H1 (cell line): ENCODE measurements at regions not wholly inside any gene's neighbourhood (a gene's known extent, or its start where the extent isn't known, plus 50 kb on each side); places are given as distances from the start of the nearest gene placed in this dataset.

Source experiments
- CTCF ChIA-PET: fragments of 300-600 bp; sonication (Branson Sonifier 250); formaldehyde crosslinking; loops from one replicate; lab custom pipeline; 2021; ENCODE audit not compliant: partially characterized antibody; lab: Charles Lee
- POLR2A ChIA-PET: fragments of 300-600 bp; sonication (Branson Sonifier 250); formaldehyde crosslinking; loops from one replicate; lab custom pipeline; 2021; ENCODE audit warnings: inconsistent platforms; ENCODE audit not compliant: partially characterized antibody; lab: Charles Lee
- DNase-seq, 2 experiments: peaks; one replicate each; pipeline versions ENCODE4 v3.0.0 to v3.0.0-alpha.2; 2010 to 2022; ENCODE audit warnings: low spot score in 2 of 2, low read depth in 1 of 2, mixed read lengths in 1 of 2
- FAIRE-seq: peaks from 2 replicates; lab custom pipeline; 2011; peaks lifted over from hg19 to GRCh38; lab: Jason Lieb, UNC
- H2AFZ ChIP-seq: 2 replicates; pipeline ENCODE4 v1.8.1; 2012; ENCODE audit warnings: low read length, inconsistent platforms
- H2AK5ac ChIP-seq: 2 replicates; pipeline ENCODE4 v1.6.1; 2013; ENCODE audit warnings: low read depth, low read length
- H2BK120ac ChIP-seq: replicated peaks from 2 replicates; pipeline ENCODE3; 2013; ENCODE audit warnings: low read depth, low read length, inconsistent platforms
- H2BK12ac ChIP-seq: 2 replicates; pipeline ENCODE4 v1.6.1; 2013; ENCODE audit warnings: low read depth, low read length
- H2BK15ac ChIP-seq: 2 replicates; pipeline ENCODE4 v1.6.1; 2013; ENCODE audit warnings: low read length
- H2BK20ac ChIP-seq: 2 replicates; pipeline ENCODE4 v1.6.1; 2013; ENCODE audit warnings: low read length
- H2BK5ac ChIP-seq: 2 replicates; pipeline ENCODE4 v1.6.1; 2013; ENCODE audit warnings: low read depth, low read length
- H3K14ac ChIP-seq: 2 replicates; pipeline ENCODE4 v1.6.1; 2013; ENCODE audit warnings: inconsistent platforms; ENCODE audit not compliant: insufficient read length
- H3K18ac ChIP-seq: 2 replicates; pipeline ENCODE4 v1.6.1; 2013; ENCODE audit warnings: low read length; ENCODE audit errors: extremely low read depth
- H3K23ac ChIP-seq: 2 replicates; pipeline ENCODE4 v1.6.1; 2013; ENCODE audit warnings: inconsistent platforms; ENCODE audit not compliant: insufficient read length
- H3K23me2 ChIP-seq: 2 replicates; pipeline ENCODE4 v1.6.1; 2013; ENCODE audit warnings: low read depth, low read length
- H3K27ac ChIP-seq: 2 replicates; pipeline ENCODE4 v1.6.1; 2011; ENCODE audit warnings: low read depth, low read length, inconsistent platforms
- H3K27me3 ChIP-seq, 4 experiments: replicated peaks in 1 of 4; 1 replicate in 1 of 4; 2 replicates in 3 of 4; pipeline versions ENCODE4 v1.6.1 to v1.8.1; 2011 to 2013; ENCODE audit warnings: low read length in 3 of 4, mild to moderate bottlenecking in 3 of 4, inconsistent platforms in 2 of 4, mixed read lengths in 2 of 4, moderate library complexity in 1 of 4; ENCODE audit not compliant: control insufficient read depth in 3 of 4, insufficient read depth in 3 of 4; ENCODE audit errors: extremely low read depth in 1 of 4
- H3K36me3 ChIP-seq, 4 experiments: 2 replicates each; pipeline versions ENCODE4 v1.6.1 to v1.8.1; 2011 to 2013; ENCODE audit warnings: mild to moderate bottlenecking in 4 of 4, low read length in 3 of 4, moderate library complexity in 2 of 4, control low read depth in 1 of 4, inconsistent platforms in 1 of 4; ENCODE audit not compliant: insufficient read depth in 4 of 4, control insufficient read depth in 2 of 4
- H3K4ac ChIP-seq: replicated peaks from 2 replicates; pipeline ENCODE3; 2013; ENCODE audit warnings: low read length, low read depth, mixed read lengths, inconsistent platforms; ENCODE audit not compliant: insufficient read length
- H3K4me1 ChIP-seq, 4 experiments: replicated peaks in 1 of 4; 1 replicate in 1 of 4; 2 replicates in 3 of 4; pipeline versions ENCODE4 v1.6.1 to v1.8.1; 2011 to 2013; ENCODE audit warnings: low read length in 3 of 4, inconsistent platforms in 2 of 4, mixed read lengths in 1 of 4; ENCODE audit not compliant: insufficient read depth in 4 of 4, control insufficient read depth in 3 of 4
- H3K4me2 ChIP-seq, 2 experiments: 2 replicates each; pipeline versions ENCODE4 v1.6.1 to v1.8.1; 2011 to 2013; ENCODE audit warnings: low read depth in 2 of 2, low read length in 2 of 2, control low read depth in 1 of 2, inconsistent platforms in 1 of 2, mild to moderate bottlenecking in 1 of 2; ENCODE audit not compliant: insufficient read depth in 1 of 2
- H3K4me3 ChIP-seq, 4 experiments: fragments of 200-600, 300-600 bp in 1 of 4; sonication (generic), shearing (Covaris generic), sonication (Bioruptor Twin) in 1 of 4; 2 replicates each; pipeline versions ENCODE4 v1.5.1 to v1.8.1; 2011 to 2016; ENCODE audit warnings: low read length in 4 of 4, low read depth in 3 of 4, control low read depth in 2 of 4, inconsistent platforms in 2 of 4, mild to moderate bottlenecking in 2 of 4, mixed read lengths in 1 of 4, moderate library complexity in 1 of 4; ENCODE audit not compliant: insufficient read depth in 2 of 4; ENCODE audit errors: extremely low read depth in 1 of 4
- H3K56ac ChIP-seq: replicated peaks from 2 replicates; pipeline ENCODE3; 2013; ENCODE audit warnings: low read depth, mild to moderate bottlenecking, mixed read lengths, low read length, inconsistent platforms; ENCODE audit not compliant: insufficient read length
- H3K79me1 ChIP-seq: 2 replicates; pipeline ENCODE4 v1.6.1; 2013; ENCODE audit warnings: low read depth, low read length, control low read depth
- H3K79me2 ChIP-seq, 2 experiments: 2 replicates each; pipeline versions ENCODE4 v1.6.1 to v1.8.1; 2012 to 2013; ENCODE audit warnings: low read length in 2 of 2, mild to moderate bottlenecking in 2 of 2, inconsistent platforms in 1 of 2; ENCODE audit not compliant: insufficient read depth in 2 of 2, control insufficient read depth in 1 of 2
- H3K9ac ChIP-seq, 4 experiments: replicated peaks in 1 of 4; 1 replicate in 1 of 4; 2 replicates in 3 of 4; pipeline versions ENCODE4 v1.6.1 to v1.8.1; 2011 to 2013; ENCODE audit warnings: low read depth in 3 of 4, low read length in 3 of 4, control low read depth in 2 of 4, mild to moderate bottlenecking in 2 of 4, moderate library complexity in 2 of 4, inconsistent platforms in 1 of 4; ENCODE audit errors: extremely low read depth in 1 of 4
- H3K9me3 ChIP-seq, 2 experiments: 2 replicates each; pipeline versions ENCODE4 v1.6.1 to v1.8.1; 2012 to 2013; ENCODE audit warnings: mild to moderate bottlenecking in 2 of 2, moderate library complexity in 2 of 2, control low read depth in 1 of 2, inconsistent platforms in 1 of 2, low read depth in 1 of 2, low read length in 1 of 2, mixed read lengths in 1 of 2; ENCODE audit not compliant: insufficient read depth in 2 of 2
- H4K20me1 ChIP-seq, 2 experiments: replicated peaks in 1 of 2; 2 replicates each; pipeline versions ENCODE3 to v1.8.1; 2011 to 2013; ENCODE audit warnings: inconsistent platforms in 2 of 2, low read length in 2 of 2, mild to moderate bottlenecking in 1 of 2; ENCODE audit not compliant: insufficient read depth in 2 of 2, control insufficient read depth in 1 of 2
- H4K5ac ChIP-seq: 2 replicates; pipeline ENCODE4 v1.6.1; 2013; ENCODE audit warnings: low read length, low read depth, mixed read lengths, inconsistent platforms; ENCODE audit not compliant: insufficient read length
- H4K8ac ChIP-seq: 2 replicates; pipeline ENCODE4 v1.8.0; 2013; ENCODE audit warnings: mild to moderate bottlenecking, moderate library complexity, low read length, inconsistent platforms; ENCODE audit not compliant: insufficient read depth; ENCODE audit errors: extremely low read depth
- H4K91ac ChIP-seq: replicated peaks from 2 replicates; pipeline ENCODE3; 2013; ENCODE audit warnings: low read length, mixed read lengths, inconsistent platforms; ENCODE audit not compliant: insufficient read length
- ASH2L ChIP-seq: fragments of 200-600, 300-600 bp; sonication (generic); IDR thresholded peaks from one replicate; pipeline ENCODE4 v1.7.1; 2017; ENCODE audit warnings: low read length
- CBX8 ChIP-seq: fragments of 300-800, 300-1000 bp; sonication (generic); IDR thresholded peaks from 2 replicates; pipeline ENCODE4 v1.7.1; 2016; ENCODE audit warnings: low read depth, low read length, borderline replicate concordance
- CTCF ChIP-seq, 3 experiments: IDR thresholded peaks; 1 replicate in 2 of 3; 2 replicates in 1 of 3; pipeline versions ENCODE4 v1.5.1 to v1.6.1; 2011; ENCODE audit warnings: low read length in 3 of 3, mild to moderate bottlenecking in 3 of 3, inconsistent platforms in 2 of 3, low read depth in 1 of 3, moderate library complexity in 1 of 3; ENCODE audit not compliant: insufficient read depth in 1 of 3; ENCODE audit errors: control extremely low read depth in 1 of 3
- GTF2F1 ChIP-seq: IDR thresholded peaks from 2 replicates; pipeline ENCODE4 v1.6.1; 2012; ENCODE audit warnings: low read depth, low read length, improper control_type of control experiment, borderline replicate concordance
- JUN ChIP-seq: IDR thresholded peaks from 2 replicates; pipeline ENCODE4 v1.6.1; 2011; ENCODE audit warnings: low read depth, mild to moderate bottlenecking, improper control_type of control experiment, low read length
- KDM5A ChIP-seq: fragments of 200-600 bp; IDR thresholded peaks from 2 replicates; pipeline ENCODE4 v1.7.1; 2012; ENCODE audit warnings: mild to moderate bottlenecking, low read length, inconsistent platforms, mixed read lengths
- RAD21 ChIP-seq, 2 experiments: IDR thresholded peaks in 1 of 2; conservative IDR thresholded peaks in 1 of 2; 2 replicates each; pipeline ENCODE4 v1.6.1; 2011; ENCODE audit warnings: low read depth in 2 of 2, low read length in 2 of 2, improper control_type of control experiment in 1 of 2, inconsistent platforms in 1 of 2, mild to moderate bottlenecking in 1 of 2, moderate library complexity in 1 of 2
- SIN3A ChIP-seq, 2 experiments: IDR thresholded peaks in 1 of 2; conservative IDR thresholded peaks in 1 of 2; 2 replicates each; pipeline ENCODE4 v1.6.1; 2011 to 2012; ENCODE audit warnings: low read length in 2 of 2, improper control_type of control experiment in 1 of 2, low read depth in 1 of 2, mild to moderate bottlenecking in 1 of 2
- YY1 ChIP-seq: IDR thresholded peaks from 2 replicates; pipeline ENCODE4 v1.6.1; 2011; ENCODE audit warnings: low read depth, mild to moderate bottlenecking, low read length
- WGBS, 2 experiments: shearing (Covaris generic) in 1 of 2; methylation state at CpG; one replicate each; pipeline versions ENCODE4 v1.1.6 to v1.1.7; 2013 to 2015; ENCODE audit warnings: low lambda C conversion rate in 2 of 2, mixed read lengths in 2 of 2, inconsistent platforms in 1 of 2, low coverage in 1 of 2, missing lambda C conversion rate in 1 of 2; ENCODE audit not compliant: insufficient replicate concordance in 2 of 2, insufficient coverage in 1 of 2, insufficient read length in 1 of 2; ENCODE audit errors: extremely low coverage in 1 of 2, missing lambda C conversion rate in 1 of 2; 5-methylcytosine and 5-hydroxymethylcytosine counted together

DNA sequence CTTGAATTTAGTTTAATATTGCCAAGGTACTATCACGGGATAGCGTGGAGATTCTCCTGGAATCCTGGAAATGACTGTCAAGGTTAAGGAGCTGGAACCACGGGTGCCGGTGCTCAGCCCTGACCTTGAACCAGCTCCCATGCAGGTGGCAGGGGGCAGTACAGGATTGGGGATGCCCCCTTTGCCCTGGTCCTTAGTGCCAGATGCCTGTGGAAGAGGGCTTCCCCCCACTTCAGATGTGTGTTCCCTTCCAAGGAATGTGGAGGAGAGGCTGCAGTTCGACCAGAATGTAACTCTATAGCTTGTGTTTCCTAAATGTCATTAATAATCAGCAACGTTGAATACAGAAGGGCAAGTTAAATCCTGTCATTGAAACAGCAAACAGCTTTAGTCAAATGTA is 258.9 kb downstream of the VRK1 start:
- H2BK5ac ChIP-seq: no peak overlapping the region
- H3K4me2 ChIP-seq: no peak overlapping the region
- H2BK15ac ChIP-seq: no peak overlapping the region
- no peak overlapping the region for H3K14ac ChIP-seq
- H3K4me1 ChIP-seq: peaks cover 0 to 3% (median 1%) of the 10 kb centered on the region in 4 experiments; a peak in 2 of 7 replicates
- H4K5ac ChIP-seq: no peak overlapping the region
- no peak overlapping the region for H2AK5ac ChIP-seq
- no peaks in the 10 kb centered on the region for H3K36me3 ChIP-seq
- no peak overlapping the region for H3K23ac ChIP-seq
- H4K8ac ChIP-seq: no peak overlapping the region
- no peak overlapping the region for H4K91ac ChIP-seq
- no peak for FAIRE-seq
- 0 out of 2 replicates have a peak, but pooled peaks cover 2% of the 10 kb centered on the region for H3K79me1 ChIP-seq
- H3K23me2 ChIP-seq: peaks cover 4% of the 10 kb centered on the region
- H2BK12ac ChIP-seq: no peak overlapping the region
- ChIA-PET POLR2A (interaction anchor here (0.6 kb wide), 1 partner anchor 127 kb away, joined by 3 read pairs; no protein-coding TSS in a partner anchor), CTCF (interaction anchor here (0.9 to 1.9 kb wide), 6 partner anchors 12 to 220 kb away, joined by 3 to 6 read pairs (median 4); no protein-coding TSS in a partner anchor)
- no peak overlapping the region for H3K9ac ChIP-seq
- H4K20me1 ChIP-seq: no peaks in the 10 kb centered on the region
- H2BK20ac ChIP-seq: no peak overlapping the region
- no peak for DNase-seq
- WGBS, 2 experiments: 80% methylated on average over 6 of the region's 6 CpGs; no CpG with 5 or more reads in 1 of the 2 experiments
- no peaks in the 10 kb centered on the region for H3K9me3 ChIP-seq
- H3K18ac ChIP-seq: no peak overlapping the region
- H3K27ac ChIP-seq: no peak overlapping the region
- H2BK120ac ChIP-seq: no peak overlapping the region
- no peak overlapping the region for H3K4me3 ChIP-seq
- no peak overlapping the region for H3K56ac ChIP-seq
- H3K27me3 ChIP-seq: no peaks in the 10 kb centered on the region
- H3K79me2 ChIP-seq: no peaks in the 10 kb centered on the region
- H3K4ac ChIP-seq: no peak overlapping the region
- no peak overlapping the region for H2AFZ ChIP-seq
- TF ChIP-seq CTCF (IDR thresholded peaks at IDR 0.05; ENCODE audit: control extremely low read depth in 1 of 3, insufficient read depth in 1 of 3, low read depth in 1 of 3, low read length in 3 of 3) (peak; percentile 23 to 46 (median 32); a peak in 3 of 4 replicates), ASH2L (no peak), CBX8 (no peak), RAD21 (IDR thresholded peaks at IDR 0.05 in 1 of 2, conservative IDR thresholded peaks at IDR 0.05 in 1 of 2; ENCODE audit: low read depth in 2 of 2, low read length in 2 of 2) (peak; percentile 67 to 69), JUN (no peak), SIN3A (conservative IDR thresholded peaks at IDR 0.05 in 1 of 2, IDR thresholded peaks at IDR 0.05 in 1 of 2; ENCODE audit: low read depth in 1 of 2, low read length in 2 of 2) (no peak), GTF2F1 (no peak), KDM5A (no peak), YY1 (no peak)
